ENCODE measurements at regions not wholly inside any gene's neighbourhood (a gene's known extent, or its start where the extent isn't known, plus 50 kb on each side); places are given as distances from the start of the nearest gene placed in this dataset.
"Not testable (repeated sequence)": the region's sequence is repeated elsewhere in the genome, so short reads cannot be mapped to it uniquely, and the experiment has no call there.

DNA sequence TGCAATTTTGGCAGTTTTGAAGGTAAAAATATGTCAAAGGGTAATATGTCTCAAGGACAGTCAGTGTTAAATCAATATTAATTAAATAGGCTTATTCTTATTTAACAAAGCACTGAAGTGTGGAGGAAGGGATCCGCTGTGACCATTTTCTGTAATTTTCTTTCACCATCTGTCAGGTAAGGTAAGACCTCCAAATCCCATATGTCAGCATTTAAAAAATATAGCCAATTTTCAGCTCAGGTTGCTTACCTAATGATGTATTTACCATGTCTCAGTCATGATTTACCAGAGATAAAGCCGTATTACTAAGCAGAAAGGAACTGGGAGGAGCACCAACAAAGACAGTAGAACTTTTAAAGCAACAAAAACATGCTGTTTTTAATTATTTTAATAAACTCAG is 683.9 kb downstream of the CCSER2 start:
- no peak for DNase-seq (ENCODE audit: low spot score)

- DNase-seq (ENCODE audit: low spot score) = peak; percentile 1
Observed at GRCh38 chr10:85026878-85027467, 698.6 kb downstream of the CCSER2 start.

DNA sequence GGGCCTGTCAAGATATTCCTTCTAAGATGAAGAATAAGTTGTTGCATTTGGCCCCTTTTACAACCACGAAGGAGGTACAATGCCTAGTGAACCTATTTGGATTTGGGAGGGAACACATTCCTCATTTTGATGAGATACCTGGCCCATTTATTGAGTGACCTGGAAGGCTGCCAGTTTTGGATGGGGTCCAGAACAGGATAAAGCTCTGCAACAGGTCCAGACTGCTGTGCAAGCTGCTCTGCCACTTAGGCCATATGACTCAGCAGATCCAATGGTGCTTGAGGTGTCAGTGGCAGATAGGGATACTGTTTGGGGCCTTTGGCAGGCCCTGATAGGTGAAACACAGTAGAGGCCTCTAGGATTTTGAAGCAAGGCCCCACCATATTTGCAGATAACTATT is 704.6 kb downstream of the CCSER2 start:
- no peak for DNase-seq (ENCODE audit: low spot score)

DNA sequence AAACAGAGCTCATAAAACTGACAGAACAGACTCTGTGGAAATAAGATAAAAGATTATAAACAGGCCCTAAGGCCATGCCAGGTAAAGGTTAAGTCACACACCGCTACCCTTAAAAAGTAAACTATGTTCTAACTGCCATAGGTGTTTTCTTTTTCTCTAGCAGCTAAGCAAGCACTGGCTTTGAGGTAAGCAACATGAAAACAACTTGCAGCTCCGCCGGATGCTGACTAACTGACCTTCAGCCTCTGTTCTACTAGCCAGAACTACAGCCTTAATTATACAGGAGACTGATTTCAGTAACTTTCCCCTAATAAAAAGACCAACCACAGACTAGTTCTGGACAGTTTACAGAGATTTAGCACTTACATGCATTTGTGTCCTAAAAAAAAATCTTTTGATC is 708.3 kb downstream of the CCSER2 start:
- no peak for DNase-seq (ENCODE audit: low spot score)

DNA sequence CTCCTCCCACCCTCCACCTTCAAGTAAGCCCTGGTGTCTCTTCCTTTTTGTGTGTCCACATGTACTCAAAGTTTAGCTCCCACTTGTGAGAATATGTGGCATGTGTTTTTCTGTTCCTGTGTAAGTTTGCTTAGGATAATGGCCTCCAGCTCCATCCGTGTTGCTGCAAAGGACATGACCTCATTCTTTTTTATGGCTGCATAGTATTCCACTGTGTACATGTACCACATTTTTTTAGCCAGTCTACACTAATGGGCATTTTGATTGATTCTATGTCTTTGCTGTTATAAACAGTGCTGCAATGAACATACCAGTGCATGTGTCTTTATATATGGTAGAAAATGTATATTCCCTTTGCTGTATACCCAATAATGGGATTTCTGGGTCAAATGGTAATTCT is 710.9 kb downstream of the CCSER2 start:
- no peak for DNase-seq (ENCODE audit: low spot score)

DNA sequence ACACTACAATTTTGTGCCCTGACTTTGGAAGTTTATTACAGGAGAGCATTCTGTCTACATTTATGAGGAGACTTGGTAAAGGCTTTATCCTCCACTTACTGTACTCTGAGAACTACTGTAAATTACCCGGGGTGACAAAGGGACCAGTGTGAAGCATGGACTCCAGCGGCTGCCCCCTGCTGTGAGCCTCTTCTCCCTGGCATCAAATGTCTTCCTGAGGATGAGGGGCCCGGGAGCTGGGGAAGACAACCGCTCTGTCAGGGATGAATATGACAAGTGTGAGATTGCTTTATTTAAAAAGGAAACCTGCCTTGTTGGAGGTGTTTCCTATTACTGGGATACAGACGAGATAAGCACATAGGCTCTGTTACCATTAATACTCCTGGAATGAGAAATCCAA is 714.8 kb downstream of the CCSER2 start:
- no peak for DNase-seq (ENCODE audit: low spot score)

GRCh38 chr10:85045046-85045445 is 716.7 kb downstream of the CCSER2 start:
- DNase-seq (ENCODE audit: low spot score) = no peak

- DNase-seq (ENCODE audit: low spot score) = no peak
Observed at GRCh38 chr10:85047170-85047834, 718.9 kb downstream of the CCSER2 start.

DNA sequence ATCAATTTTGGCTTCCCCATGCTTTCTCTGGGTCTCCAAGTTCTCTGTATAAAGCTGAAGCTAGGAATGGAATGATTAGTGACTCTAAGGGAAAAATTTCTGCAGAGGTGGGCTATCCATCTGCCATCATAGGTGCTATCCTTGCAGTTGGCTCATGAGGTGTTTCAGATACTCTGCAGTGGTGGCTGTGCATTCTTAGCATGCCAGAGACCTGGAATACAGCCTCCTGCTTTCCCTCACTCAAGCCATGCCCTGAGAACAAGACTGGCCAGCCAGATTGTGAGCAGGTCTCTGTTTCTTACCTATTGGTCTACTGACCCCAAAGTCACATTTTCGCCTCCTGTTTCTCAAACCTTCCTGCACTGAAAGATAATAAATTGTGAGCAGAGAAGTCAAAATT is 719.6 kb downstream of the CCSER2 start:
- DNase-seq (ENCODE audit: low spot score) = no peak

DNA sequence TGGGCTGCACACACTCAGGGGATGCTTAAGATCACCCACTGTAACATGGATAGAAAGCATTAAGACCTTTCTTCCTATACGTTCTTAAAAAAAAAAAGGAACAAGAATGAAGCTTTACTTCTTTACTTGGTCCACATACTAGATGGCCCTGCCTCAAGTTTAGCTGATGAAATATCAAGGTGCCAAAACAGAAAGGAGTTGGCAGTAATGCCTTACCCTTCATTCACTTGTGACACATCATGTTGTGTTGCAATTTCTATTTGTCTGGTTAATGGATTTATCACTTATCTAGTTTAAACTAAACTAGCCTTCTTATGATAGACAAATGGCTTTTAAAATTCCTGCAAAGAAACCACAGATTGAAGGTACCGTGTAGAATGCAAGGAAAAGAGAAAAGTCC is 720.3 kb downstream of the CCSER2 start:
- no peak for DNase-seq (ENCODE audit: low spot score)

DNA sequence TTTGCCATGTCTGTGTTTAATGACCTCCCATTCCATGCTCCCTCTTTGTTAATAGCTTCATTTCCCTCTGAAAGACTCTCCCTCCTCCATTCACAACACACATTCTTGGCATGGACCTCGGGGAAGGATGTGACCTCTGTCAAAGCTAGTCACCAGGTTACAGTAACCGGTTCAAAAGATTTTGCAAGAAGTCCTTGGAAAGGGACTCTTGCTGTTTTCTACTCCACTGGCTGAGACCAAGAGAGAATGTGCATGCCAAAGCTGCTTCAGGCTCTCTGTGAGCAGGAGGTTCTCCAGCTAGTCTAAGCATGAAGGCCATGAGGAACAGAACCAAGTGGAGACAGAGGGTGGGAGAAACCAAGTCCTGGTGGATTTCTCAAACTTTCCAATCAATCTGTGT is 732.6 kb downstream of the CCSER2 start:
- DNase-seq (ENCODE audit: low spot score) = no peak

GRCh38 chr10:85061401-85061800 is 733.0 kb downstream of the CCSER2 start:
- no peak for DNase-seq (ENCODE audit: low spot score)

DNA sequence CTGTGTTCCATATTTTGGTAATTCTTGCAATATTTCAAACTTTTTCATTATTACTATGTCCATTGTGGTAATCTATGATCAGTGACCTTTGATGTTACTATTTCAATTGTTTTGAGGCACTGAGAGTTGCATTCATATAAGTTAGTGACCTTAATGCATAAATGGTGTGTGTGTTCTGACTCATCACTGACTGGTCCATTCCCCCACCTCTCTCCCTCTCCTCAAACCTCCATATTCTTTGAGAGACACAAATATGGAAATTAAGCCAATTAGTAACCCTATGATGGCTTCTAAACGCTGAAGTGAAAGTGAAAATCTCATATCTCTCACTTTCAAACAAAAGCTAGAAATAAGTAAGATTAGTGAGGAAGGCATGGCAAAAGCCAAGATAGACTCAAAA is 739.6 kb downstream of the CCSER2 start:
- no peak for DNase-seq (ENCODE audit: low spot score)

DNA sequence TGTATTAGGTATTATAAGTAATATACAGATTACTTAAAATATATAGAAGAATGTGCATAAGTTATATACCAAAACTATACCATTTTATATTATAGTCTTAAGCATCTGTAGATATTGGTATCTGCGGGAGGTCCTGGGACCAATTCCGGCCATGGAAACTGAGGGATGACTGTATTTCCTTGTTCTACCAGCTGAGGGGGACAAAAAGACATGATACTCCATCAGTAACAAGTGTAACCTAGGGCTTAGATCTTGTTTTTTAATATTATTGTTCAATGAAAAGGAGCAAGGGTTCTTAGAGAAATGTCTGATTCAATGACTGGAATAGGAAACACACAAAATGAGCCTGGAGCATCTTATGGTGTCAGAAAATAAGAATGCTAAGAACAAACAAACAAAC is 752.5 kb downstream of the CCSER2 start:
- DNase-seq (ENCODE audit: low spot score) = no peak

DNA sequence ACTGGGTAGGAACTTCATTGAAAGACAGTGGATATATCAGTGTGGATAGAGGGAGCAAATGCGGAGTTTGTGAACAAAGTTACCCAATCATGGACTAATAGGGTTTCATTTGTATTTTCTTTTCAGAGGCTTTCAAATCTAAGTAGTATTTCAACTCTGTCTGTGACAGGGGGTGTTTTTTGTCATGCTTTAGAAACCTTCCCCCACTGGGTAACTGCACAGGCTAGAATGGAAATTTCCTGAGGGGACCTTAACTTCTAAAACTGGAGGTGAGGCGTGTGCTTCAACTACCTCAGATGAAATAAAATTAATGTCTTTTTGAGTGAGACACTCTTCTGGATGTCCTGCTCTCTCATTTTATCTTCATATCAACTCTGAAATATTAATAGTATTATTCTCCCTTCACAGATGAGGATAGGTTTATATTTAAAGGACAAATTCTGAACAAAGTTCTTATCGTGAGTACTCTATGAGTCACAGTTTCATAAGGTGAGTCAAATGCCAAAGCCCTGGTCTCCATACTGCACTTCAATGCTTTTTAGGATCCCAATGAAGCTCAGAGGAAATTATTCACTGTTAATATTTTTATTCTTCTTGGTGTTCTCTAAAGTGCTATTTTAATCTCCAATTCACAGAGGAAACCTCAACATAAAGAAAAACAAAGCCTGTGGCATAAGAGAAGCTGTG is 770.6 kb downstream of the CCSER2 start:
- DNase-seq (ENCODE audit: low spot score) = peak; percentile 40

GRCh38 chr10:85100495-85100894 is 772.1 kb downstream of the CCSER2 start:
- DNase-seq (ENCODE audit: low spot score) = no peak

GRCh38 chr10:85105614-85106255 is 777.3 kb downstream of the CCSER2 start:
- DNase-seq (ENCODE audit: low spot score) = peak; percentile 3

- DNase-seq (ENCODE audit: low spot score) = no peak
Observed at GRCh38 chr10:85111271-85111670, 782.9 kb downstream of the CCSER2 start.

DNA sequence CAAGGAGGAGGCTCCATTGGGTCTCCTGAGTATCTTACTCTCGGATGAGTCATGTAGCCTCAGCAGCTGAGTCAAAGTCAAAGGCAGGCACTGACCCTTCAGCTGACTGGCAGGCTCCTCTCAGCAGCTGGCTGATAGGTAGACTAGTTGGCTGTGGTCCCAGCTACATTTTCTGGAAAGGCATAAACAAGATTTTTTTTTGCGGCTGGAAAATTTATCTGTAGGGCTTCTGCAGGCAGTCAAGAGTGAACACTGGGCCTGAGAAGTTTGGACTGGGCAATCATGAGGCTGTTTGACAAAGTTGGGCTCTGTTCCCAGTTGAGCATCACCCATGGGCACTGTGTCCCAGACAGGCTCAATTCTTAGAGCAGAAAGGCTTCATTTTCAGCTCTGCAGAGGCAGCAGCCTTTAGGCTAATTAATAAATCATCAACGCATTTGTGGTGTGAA is 796.2 kb downstream of the CCSER2 start:
- DNase-seq (ENCODE audit: low spot score) = no peak

- DNase-seq (ENCODE audit: low spot score) = no peak
Observed at GRCh38 chr10:85137253-85137652, 808.9 kb downstream of the CCSER2 start.

DNA sequence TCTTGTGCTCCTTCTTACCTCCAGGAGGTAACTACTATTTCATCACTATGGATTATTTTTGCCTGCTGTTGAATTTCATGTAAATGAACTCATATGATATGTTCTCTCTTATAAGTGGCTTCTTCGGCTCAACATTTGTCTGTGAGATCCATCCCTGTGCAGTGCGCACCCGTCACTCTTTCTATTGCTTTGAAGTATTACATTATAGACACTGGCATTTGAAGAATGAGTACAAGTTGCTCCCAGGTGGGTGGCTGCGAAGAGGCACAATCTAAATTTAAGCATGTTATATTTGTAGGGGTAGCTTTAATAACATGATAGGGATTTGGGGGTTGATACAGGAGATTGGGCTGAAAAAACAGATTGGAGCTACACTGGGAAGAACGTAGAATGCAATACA is 809.7 kb downstream of the CCSER2 start:
- DNase-seq (ENCODE audit: low spot score) = no peak

DNA sequence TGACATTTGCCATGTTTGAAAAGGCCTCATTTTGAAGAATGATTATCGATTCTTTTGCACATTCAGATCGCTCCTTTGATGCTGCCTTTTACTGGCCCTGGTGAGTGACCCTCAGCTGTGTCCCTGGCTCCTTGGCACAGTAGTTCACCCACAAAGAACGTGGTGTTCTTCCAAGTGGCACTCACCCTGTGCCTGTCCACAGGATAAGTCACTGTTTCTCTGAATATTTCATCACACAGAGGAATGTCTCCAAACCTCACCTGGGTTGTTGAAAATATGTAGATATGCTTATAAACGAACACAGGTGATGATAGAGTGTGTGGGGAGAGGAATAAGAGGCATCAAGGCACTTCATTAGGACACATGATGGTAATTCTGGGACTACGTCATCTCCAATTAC is 810.7 kb downstream of the CCSER2 start:
- no peak for DNase-seq (ENCODE audit: low spot score)

GRCh38 chr10:85141520-85141919 is 813.1 kb downstream of the CCSER2 start:
- DNase-seq (ENCODE audit: low spot score) = not testable (repeated sequence)
